ENCODE measurements at regions not wholly inside any gene's neighbourhood (a gene's known extent, or its start where the extent isn't known, plus 50 kb on each side); places are given as distances from the start of the nearest gene placed in this dataset.

DNA sequence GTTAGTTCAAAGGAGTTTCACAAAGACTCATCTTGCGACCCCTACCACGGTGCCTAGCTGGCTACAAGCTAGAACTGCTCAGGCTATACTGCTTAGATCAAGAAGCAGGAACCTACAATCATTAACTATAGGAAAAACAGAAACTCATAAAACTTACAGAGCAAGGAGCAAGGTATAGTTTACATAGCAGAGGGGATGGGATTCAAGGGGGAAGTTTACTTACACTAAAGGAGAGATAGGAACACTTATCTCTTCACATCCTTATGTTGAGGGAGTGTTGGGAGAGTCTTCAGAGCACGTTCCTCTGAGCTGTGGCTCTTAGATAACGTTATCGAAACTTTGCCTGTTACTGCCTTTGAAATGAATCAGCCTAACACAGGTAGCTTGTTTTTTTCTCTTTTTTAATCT, 58.1 kb downstream of the FSCB start (continued):
- TF ChIP-seq ZNF169 (tag by site-specific recombination; IDR thresholded peaks at IDR 0.05) (no peak), ZNF214 (tag by site-specific recombination; IDR thresholded peaks at IDR 0.05; ENCODE audit: borderline replicate concordance) (no peak)
- TF ChIP-seq, protein P1, sequence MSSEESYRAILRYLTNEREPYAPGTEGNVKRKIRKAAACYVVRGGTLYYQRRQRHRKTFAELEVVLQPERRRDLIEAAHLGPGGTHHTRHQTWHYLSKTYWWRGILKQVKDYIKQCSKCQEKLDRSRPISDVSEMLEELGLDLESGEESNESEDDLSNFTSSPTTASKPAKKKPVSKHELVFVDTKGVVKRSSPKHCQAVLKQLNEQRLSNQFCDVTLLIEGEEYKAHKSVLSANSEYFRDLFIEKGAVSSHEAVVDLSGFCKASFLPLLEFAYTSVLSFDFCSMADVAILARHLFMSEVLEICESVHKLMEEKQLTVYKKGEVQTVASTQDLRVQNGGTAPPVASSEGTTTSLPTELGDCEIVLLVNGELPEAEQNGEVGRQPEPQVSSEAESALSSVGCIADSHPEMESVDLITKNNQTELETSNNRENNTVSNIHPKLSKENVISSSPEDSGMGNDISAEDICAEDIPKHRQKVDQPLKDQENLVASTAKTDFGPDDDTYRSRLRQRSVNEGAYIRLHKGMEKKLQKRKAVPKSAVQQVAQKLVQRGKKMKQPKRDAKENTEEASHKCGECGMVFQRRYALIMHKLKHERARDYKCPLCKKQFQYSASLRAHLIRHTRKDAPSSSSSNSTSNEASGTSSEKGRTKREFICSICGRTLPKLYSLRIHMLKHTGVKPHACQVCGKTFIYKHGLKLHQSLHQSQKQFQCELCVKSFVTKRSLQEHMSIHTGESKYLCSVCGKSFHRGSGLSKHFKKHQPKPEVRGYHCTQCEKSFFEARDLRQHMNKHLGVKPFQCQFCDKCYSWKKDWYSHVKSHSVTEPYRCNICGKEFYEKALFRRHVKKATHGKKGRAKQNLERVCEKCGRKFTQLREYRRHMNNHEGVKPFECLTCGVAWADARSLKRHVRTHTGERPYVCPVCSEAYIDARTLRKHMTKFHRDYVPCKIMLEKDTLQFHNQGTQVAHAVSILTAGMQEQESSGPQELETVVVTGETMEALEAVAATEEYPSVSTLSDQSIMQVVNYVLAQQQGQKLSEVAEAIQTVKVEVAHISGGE (tag by site-specific recombination; conservative IDR thresholded peaks at IDR 0.05; ENCODE audit: low read depth): no peak
- TF ChIP-seq, protein P2, sequence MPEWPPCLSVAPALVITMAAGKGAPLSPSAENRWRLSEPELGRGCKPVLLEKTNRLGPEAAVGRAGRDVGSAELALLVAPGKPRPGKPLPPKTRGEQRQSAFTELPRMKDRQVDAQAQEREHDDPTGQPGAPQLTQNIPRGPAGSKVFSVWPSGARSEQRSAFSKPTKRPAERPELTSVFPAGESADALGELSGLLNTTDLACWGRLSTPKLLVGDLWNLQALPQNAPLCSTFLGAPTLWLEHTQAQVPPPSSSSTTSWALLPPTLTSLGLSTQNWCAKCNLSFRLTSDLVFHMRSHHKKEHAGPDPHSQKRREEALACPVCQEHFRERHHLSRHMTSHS (tag by site-specific recombination; IDR thresholded peaks at IDR 0.05): no peak

DNA sequence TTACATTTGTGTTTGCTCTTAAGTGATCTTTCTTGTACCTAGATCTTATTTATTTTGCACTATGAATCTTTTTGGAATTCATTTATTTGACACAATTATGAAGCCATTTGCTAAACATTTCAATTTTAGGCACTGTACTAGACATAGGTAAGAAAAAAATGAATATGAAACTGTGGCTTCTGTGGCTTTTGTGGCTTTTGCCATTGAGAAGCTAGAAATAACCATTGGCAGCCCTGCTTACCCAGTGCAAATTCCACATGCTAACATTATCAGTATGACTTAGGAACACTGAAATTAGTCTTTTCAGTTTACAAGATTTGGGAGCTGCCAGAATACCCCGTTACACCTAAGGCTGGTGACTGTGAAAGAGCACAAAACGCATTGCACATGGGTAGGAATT, 60.1 kb downstream of the FSCB start:
- CTCF ChIA-PET: interaction anchor here (0.7 to 0.8 kb wide), 2 partner anchors 63 to 64 kb away, joined by 3 to 4 read pairs; no protein-coding TSS in a partner anchor
- Histone ChIP-seq H3K4me1 (ENCODE audit: control insufficient read depth, insufficient read depth, low read length) (no peaks in the 10 kb centered on the region), H3K9me3 (ENCODE audit: control insufficient read depth, insufficient read depth, low read depth, low read length) (no peaks in the 10 kb centered on the region), H3K27ac (ENCODE audit: extremely low read depth, low read depth, low read length) (no peak overlapping the region), H3K36me3 (ENCODE audit: control insufficient read depth in 2 of 2, insufficient read depth in 1 of 2, low read length in 2 of 2) (no peaks in the 10 kb centered on the region), H3K4me3 (ENCODE audit: low read depth, low read length) (no peak overlapping the region)
- TF ChIP-seq ZFP69B (tag by site-specific recombination; IDR thresholded peaks at IDR 0.05) (no peak), ZNF239 (tag by site-specific recombination; IDR thresholded peaks at IDR 0.05) (no peak), ZBTB48 (tag by site-specific recombination; IDR thresholded peaks at IDR 0.05) (no peak), ZNF707 (tag by site-specific recombination; IDR thresholded peaks at IDR 0.05) (no peak), ZNF626 (tag by site-specific recombination; IDR thresholded peaks at IDR 0.05) (no peak)
- POLR2A ChIA-PET: no interaction called here

DNA sequence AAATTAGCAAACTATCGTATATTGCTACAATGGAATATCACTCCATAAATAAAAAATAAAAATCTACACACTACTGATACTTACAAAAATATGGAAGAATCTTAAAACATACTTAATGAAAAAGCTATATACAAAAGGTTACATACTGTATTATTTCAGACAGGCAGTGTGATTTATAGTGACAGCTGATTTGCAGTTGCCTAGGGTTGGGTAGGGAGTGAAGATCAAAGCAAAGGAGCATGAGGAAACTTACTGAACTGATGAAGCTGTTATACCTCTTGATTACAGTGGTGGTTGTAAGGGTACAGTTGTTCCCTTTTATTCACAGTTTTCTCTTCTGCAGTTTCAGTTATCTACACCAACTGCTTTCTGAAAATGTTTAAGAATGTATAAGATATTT, 62.6 kb downstream of the FSCB start:
- Histone ChIP-seq H3K4me1 (ENCODE audit: control insufficient read depth, insufficient read depth, low read length) (no peaks in the 10 kb centered on the region), H3K9me3 (ENCODE audit: control insufficient read depth, insufficient read depth, low read depth, low read length) (no peaks in the 10 kb centered on the region), H3K4me3 (ENCODE audit: low read depth, low read length) (no peak overlapping the region), H3K36me3 (ENCODE audit: control insufficient read depth in 2 of 2, insufficient read depth in 1 of 2, low read length in 2 of 2) (no peaks in the 10 kb centered on the region), H3K27ac (ENCODE audit: extremely low read depth, low read depth, low read length) (no peak overlapping the region)
- TF ChIP-seq GFI1B (tag by site-specific recombination; IDR thresholded peaks at IDR 0.05): no peak
- no peak for TF ChIP-seq ZNF561 (tag by site-specific recombination; IDR thresholded peaks at IDR 0.05; ENCODE audit: borderline replicate concordance)
- TF ChIP-seq ZNF174 (tag by site-specific recombination; IDR thresholded peaks at IDR 0.05): no peak
- no peak for TF ChIP-seq ZNF843 (tag by site-specific recombination; IDR thresholded peaks at IDR 0.05)
- no peak for TF ChIP-seq ZNF571 (tag by site-specific recombination; IDR thresholded peaks at IDR 0.05)
- TF ChIP-seq ZNF510 (tag by site-specific recombination; IDR thresholded peaks at IDR 0.05; ENCODE audit: insufficient replicate concordance): no peak
- TF ChIP-seq, protein P3, sequence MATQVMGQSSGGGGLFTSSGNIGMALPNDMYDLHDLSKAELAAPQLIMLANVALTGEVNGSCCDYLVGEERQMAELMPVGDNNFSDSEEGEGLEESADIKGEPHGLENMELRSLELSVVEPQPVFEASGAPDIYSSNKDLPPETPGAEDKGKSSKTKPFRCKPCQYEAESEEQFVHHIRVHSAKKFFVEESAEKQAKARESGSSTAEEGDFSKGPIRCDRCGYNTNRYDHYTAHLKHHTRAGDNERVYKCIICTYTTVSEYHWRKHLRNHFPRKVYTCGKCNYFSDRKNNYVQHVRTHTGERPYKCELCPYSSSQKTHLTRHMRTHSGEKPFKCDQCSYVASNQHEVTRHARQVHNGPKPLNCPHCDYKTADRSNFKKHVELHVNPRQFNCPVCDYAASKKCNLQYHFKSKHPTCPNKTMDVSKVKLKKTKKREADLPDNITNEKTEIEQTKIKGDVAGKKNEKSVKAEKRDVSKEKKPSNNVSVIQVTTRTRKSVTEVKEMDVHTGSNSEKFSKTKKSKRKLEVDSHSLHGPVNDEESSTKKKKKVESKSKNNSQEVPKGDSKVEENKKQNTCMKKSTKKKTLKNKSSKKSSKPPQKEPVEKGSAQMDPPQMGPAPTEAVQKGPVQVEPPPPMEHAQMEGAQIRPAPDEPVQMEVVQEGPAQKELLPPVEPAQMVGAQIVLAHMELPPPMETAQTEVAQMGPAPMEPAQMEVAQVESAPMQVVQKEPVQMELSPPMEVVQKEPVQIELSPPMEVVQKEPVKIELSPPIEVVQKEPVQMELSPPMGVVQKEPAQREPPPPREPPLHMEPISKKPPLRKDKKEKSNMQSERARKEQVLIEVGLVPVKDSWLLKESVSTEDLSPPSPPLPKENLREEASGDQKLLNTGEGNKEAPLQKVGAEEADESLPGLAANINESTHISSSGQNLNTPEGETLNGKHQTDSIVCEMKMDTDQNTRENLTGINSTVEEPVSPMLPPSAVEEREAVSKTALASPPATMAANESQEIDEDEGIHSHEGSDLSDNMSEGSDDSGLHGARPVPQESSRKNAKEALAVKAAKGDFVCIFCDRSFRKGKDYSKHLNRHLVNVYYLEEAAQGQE (tag by site-specific recombination; IDR thresholded peaks at IDR 0.05): no peak
- TF ChIP-seq ZFP3 (tag by site-specific recombination; IDR thresholded peaks at IDR 0.05; ENCODE audit: low read depth): no peak
- no peak for TF ChIP-seq KLF1 (tag by site-specific recombination; IDR thresholded peaks at IDR 0.05)
- POLR2A ChIA-PET: no interaction called here
- CTCF ChIA-PET: no interaction called here

Measured in HEK293 (cell line).